GM18508 (cell line): ENCODE measurements at regions not wholly inside any gene's neighbourhood (a gene's known extent, or its start where the extent isn't known, plus 50 kb on each side); places are given as distances from the start of the nearest gene placed in this dataset.

Source experiments
- ATAC-seq: cut with Tn5 transposase; IDR thresholded peaks from one replicate; pipeline ENCODE4 v1.9.1; 2021; ENCODE audit warnings: moderate number of reproducible peaks; ENCODE audit not compliant: insufficient read depth, unreplicated experiment

GRCh38 chr12:67827820-67828383 lies 161.3 kb upstream of the IFNG-AS1 start:
- no peak for ATAC-seq

- no peak for ATAC-seq
These were observed 159.4 kb upstream of the IFNG-AS1 start for GRCh38 chr12:67829896-67830295.

GRCh38 chr12:67832155-67832554 lies 157.1 kb upstream of the IFNG-AS1 start:
- no peak for ATAC-seq

GRCh38 chr12:67833602-67834001 lies 155.6 kb upstream of the IFNG-AS1 start:
- ATAC-seq = no peak

GRCh38 chr12:67837876-67838275 lies 151.4 kb upstream of the IFNG-AS1 start:
- ATAC-seq = no peak

GRCh38 chr12:67842124-67842523 lies 147.1 kb upstream of the IFNG-AS1 start:
- ATAC-seq = no peak

GRCh38 chr12:67843257-67843656 lies 146.0 kb upstream of the IFNG-AS1 start:
- ATAC-seq = no peak

GRCh38 chr12:67852701-67853100 lies 136.5 kb upstream of the IFNG-AS1 start:
- ATAC-seq = no peak

- no peak for ATAC-seq
These were observed 136.0 kb upstream of the IFNG-AS1 start for GRCh38 chr12:67853204-67853603.

- ATAC-seq = no peak
These were observed 134.9 kb upstream of the IFNG-AS1 start for GRCh38 chr12:67854351-67854750.

- no peak for ATAC-seq
These were observed 134.1 kb upstream of the IFNG-AS1 start for GRCh38 chr12:67855103-67855502.

- no peak for ATAC-seq
These were observed 118.0 kb upstream of the IFNG-AS1 start for GRCh38 chr12:67871231-67871630.

- ATAC-seq = no peak
These were observed 115.9 kb upstream of the IFNG-AS1 start for GRCh38 chr12:67873355-67873754.

- no peak for ATAC-seq
These were observed 112.8 kb upstream of the IFNG-AS1 start for GRCh38 chr12:67876305-67876915.

- ATAC-seq = no peak
These were observed 111.5 kb upstream of the IFNG-AS1 start for GRCh38 chr12:67877727-67878126.

GRCh38 chr12:67879937-67880336 lies 109.3 kb upstream of the IFNG-AS1 start:
- ATAC-seq = no peak

- ATAC-seq = no peak
These were observed 107.7 kb upstream of the IFNG-AS1 start for GRCh38 chr12:67881565-67881964.

GRCh38 chr12:67884596-67884995 lies 104.7 kb upstream of the IFNG-AS1 start:
- ATAC-seq = no peak

- no peak for ATAC-seq
These were observed 103.7 kb upstream of the IFNG-AS1 start for GRCh38 chr12:67885375-67886169.

GRCh38 chr12:67887065-67887464 lies 102.2 kb upstream of the IFNG-AS1 start:
- no peak for ATAC-seq

GRCh38 chr12:67889931-67890330 lies 99.3 kb upstream of the IFNG-AS1 start:
- no peak for ATAC-seq
